Esophagus muscularis mucosa (tissue), 4 donors: ENCODE measurements at regions not wholly inside any gene's neighbourhood (a gene's known extent, or its start where the extent isn't known, plus 50 kb on each side); places are given as distances from the start of the nearest gene placed in this dataset.
"Not testable (repeated sequence)": the region's sequence is repeated elsewhere in the genome, so short reads cannot be mapped to it uniquely, and the experiment has no call there.

Source experiments
- DNase-seq: peaks from one replicate; pipeline ENCODE4 v3.0.0-alpha.2; 2017; ENCODE audit errors: extremely low spot score
- H3K27ac ChIP-seq, 4 donors: fragments of 200-600 bp; sonication (generic); replicated peaks in 1 of 4; 1 replicate in 3 of 4; 2 replicates in 1 of 4; pipeline ENCODE4 v1.5.1; 2016 to 2019; ENCODE audit warnings: mild to moderate bottlenecking in 1 of 4
- H3K27me3 ChIP-seq, 4 donors: fragments of 200-600 bp; sonication (generic); one replicate each; pipeline versions ENCODE4 v1.5.1 to v1.6.0; 2016 to 2019
- H3K36me3 ChIP-seq, 4 donors: fragments of 200-600 bp; sonication (generic); one replicate each; pipeline ENCODE4 v1.5.1; 2016 to 2019
- H3K4me1 ChIP-seq, 4 donors: fragments of 200-600 bp; sonication (generic); one replicate each; pipeline ENCODE4 v1.5.1; 2016 to 2019
- H3K4me3 ChIP-seq, 4 donors: fragments of 200-600 bp; sonication (generic); 1 replicate in 2 of 4; 2 replicates in 2 of 4; pipeline ENCODE4 v1.5.1; 2016 to 2019; ENCODE audit warnings: mild to moderate bottlenecking in 4 of 4, moderate library complexity in 1 of 4
- H3K9me3 ChIP-seq, 4 donors: fragments of 200-600 bp; sonication (generic); 1 replicate in 3 of 4; 2 replicates in 1 of 4; pipeline ENCODE4 v1.5.1; 2016 to 2019
- EP300 ChIP-seq: sonication (generic); formaldehyde crosslinking; IDR thresholded peaks from one replicate; pipeline ENCODE4 v1.6.1; 2017; ENCODE audit warnings: antibody characterized with exemption
- POLR2A ChIP-seq: fragments of 450-650 bp; IDR thresholded peaks from one replicate; pipeline ENCODE4 v1.6.1; 2017; ENCODE audit warnings: antibody characterized with exemption, moderate library complexity, mild to moderate bottlenecking, low read depth
- POLR2AphosphoS5 ChIP-seq, 2 donors: sonication (generic); formaldehyde crosslinking; IDR thresholded peaks; one replicate each; pipeline ENCODE4 v1.6.1; 2017; ENCODE audit warnings: antibody characterized with exemption in 2 of 2
- WGBS: methylation state at CpG from one replicate; pipeline ENCODE4 v1.1.5; 2018; 5-methylcytosine and 5-hydroxymethylcytosine counted together
- intact Hi-C: fragments of 100-400 bp; cut with DNase I; formaldehyde crosslinking; loops from one replicate; pipeline ENCODE4 v1.15.1; 2023
- TF ChIP-seq, protein P1 (sequence below), 3 experiments: fragments of 200-600 bp in 2 of 3; fragments of 450-650 bp in 1 of 3; sonication (generic) in 2 of 3; IDR thresholded peaks; one replicate each; pipeline ENCODE4 v1.5.1; 2017 to 2019; ENCODE audit warnings: antibody characterized with exemption in 3 of 3, mild to moderate bottlenecking in 2 of 3, moderate library complexity in 1 of 3

DNA sequence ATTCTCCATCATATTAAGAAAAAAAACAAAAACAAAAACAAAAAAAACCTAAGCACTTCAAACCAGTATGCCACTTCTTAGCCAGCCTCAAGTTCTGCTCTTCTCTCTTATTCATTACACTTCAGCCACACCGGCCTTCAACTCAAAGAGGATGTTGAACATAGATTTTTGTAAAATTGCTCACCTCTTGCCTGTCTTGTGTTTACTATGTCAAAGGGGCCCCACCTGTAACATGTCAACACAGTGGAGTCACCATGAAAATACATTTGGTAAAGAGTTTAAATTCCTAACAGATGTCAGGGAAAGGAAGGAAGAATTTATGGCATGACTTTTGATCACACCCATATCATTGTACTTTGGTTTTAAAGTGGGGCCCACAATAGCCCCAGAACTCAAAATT is 121.1 kb upstream of the GHR start:
- TF ChIP-seq, protein P1, sequence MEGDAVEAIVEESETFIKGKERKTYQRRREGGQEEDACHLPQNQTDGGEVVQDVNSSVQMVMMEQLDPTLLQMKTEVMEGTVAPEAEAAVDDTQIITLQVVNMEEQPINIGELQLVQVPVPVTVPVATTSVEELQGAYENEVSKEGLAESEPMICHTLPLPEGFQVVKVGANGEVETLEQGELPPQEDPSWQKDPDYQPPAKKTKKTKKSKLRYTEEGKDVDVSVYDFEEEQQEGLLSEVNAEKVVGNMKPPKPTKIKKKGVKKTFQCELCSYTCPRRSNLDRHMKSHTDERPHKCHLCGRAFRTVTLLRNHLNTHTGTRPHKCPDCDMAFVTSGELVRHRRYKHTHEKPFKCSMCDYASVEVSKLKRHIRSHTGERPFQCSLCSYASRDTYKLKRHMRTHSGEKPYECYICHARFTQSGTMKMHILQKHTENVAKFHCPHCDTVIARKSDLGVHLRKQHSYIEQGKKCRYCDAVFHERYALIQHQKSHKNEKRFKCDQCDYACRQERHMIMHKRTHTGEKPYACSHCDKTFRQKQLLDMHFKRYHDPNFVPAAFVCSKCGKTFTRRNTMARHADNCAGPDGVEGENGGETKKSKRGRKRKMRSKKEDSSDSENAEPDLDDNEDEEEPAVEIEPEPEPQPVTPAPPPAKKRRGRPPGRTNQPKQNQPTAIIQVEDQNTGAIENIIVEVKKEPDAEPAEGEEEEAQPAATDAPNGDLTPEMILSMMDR (IDR thresholded peaks at IDR 0.05), result no peak
- no peak for TF ChIP-seq EP300
- TF ChIP-seq POLR2A, result no peak
- TF ChIP-seq POLR2AphosphoS5 (IDR thresholded peaks at IDR 0.05), result no peak
- no peaks in the 10 kb centered on the region for H3K27me3 ChIP-seq
- 84% methylated on average over 1 of the region's 1 CpG for WGBS
- no peak overlapping the region for H3K4me3 ChIP-seq
- intact Hi-C loops, result no loop called here
- no peak overlapping the region for H3K27ac ChIP-seq
- DNase-seq, result no peak
- H3K9me3 ChIP-seq, result no peaks in the 10 kb centered on the region
- H3K36me3 ChIP-seq, result no peaks in the 10 kb centered on the region
- no peaks in the 10 kb centered on the region for H3K4me1 ChIP-seq

DNA sequence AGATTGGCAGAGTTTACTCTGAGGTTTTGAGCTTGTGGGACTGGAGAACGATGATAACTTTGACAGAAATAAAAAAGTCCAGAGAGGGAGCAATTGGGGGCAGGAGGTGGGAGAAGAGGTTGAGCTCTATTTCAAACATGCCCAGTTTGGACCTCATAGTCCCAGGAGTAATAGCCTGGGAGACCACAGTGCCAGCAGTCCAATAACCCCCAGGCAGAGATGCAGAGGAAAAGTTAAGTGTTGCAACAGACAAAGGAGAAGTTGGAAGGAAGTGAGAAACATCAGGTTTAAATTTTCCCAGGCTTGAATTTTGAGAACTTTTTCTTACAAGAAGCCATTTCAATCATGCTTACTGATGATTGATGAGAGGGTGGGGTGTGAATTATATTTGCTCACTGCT is 117.0 kb upstream of the GHR start:
- no peak for DNase-seq
- H3K9me3 ChIP-seq, result no peaks in the 10 kb centered on the region
- 58% methylated on average over 1 of the region's 1 CpG for WGBS
- H3K27me3 ChIP-seq, result no peaks in the 10 kb centered on the region
- H3K4me1 ChIP-seq, result no peaks in the 10 kb centered on the region
- H3K36me3 ChIP-seq, result no peaks in the 10 kb centered on the region
- intact Hi-C loops, result no loop called here
- TF ChIP-seq POLR2AphosphoS5 (IDR thresholded peaks at IDR 0.05), result no peak
- TF ChIP-seq, protein P1 (IDR thresholded peaks at IDR 0.05), result no peak
- H3K27ac ChIP-seq, result no peak overlapping the region
- H3K4me3 ChIP-seq, result no peak overlapping the region

DNA sequence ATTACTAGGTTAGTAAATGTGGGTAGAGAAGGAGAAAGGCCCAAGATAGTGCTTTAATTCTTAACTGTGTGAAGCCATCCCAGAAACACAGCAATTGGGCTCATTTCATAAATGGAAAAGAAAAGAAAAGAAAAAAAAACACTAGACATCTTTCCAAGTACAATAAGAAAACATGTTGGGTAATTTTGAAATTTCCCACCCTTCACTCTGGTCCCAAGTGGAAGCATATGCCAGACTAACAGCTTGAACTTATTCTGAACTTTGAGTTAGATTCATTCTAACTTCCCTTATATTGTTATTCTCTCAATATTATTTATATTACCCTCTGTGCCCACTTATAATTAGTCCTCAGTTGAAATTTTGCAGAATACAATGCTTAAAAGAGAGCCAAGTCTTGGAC is 113.4 kb upstream of the GHR start:
- TF ChIP-seq POLR2AphosphoS5 (IDR thresholded peaks at IDR 0.05) (no peak), EP300 (no peak), POLR2A (no peak)
- TF ChIP-seq, protein P1 (IDR thresholded peaks at IDR 0.05), result no peak
- Histone ChIP-seq H3K27me3 (no peaks in the 10 kb centered on the region), H3K27ac (no peak overlapping the region), H3K9me3 (no peaks in the 10 kb centered on the region), H3K36me3 (no peaks in the 10 kb centered on the region), H3K4me1 (no peaks in the 10 kb centered on the region), H3K4me3 (no peak overlapping the region)
- intact Hi-C loops, result no loop called here
- DNase-seq, result no peak

DNA sequence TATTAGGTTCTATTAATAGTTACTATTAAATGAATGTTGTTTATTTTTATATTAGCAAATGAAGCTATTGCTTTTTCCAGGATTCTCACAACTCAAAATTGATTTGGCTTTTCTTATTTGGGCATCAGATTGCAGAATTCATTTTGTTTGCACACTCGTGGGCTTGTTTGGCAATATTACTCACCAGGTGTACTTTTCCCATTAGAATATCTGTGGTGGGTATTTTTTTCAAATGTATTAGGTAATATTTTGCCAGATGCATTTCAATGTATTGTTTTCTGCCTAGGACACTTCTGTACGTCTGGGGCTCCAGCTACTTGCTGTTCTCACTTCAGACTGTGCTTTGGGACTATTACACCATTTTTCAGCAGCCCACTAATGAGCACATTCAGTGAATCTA is 108.0 kb upstream of the GHR start:
- H3K36me3 ChIP-seq, result no peaks in the 10 kb centered on the region
- no peak overlapping the region for H3K27ac ChIP-seq
- WGBS, result 58% methylated on average over 2 of the region's 2 CpGs
- peaks cover 0 to 17% (median 14%) of the 10 kb centered on the region in 4 donors for H3K9me3 ChIP-seq
- H3K4me3 ChIP-seq, result no peak overlapping the region
- intact Hi-C loops, result no loop called here
- no peak for DNase-seq
- TF ChIP-seq, protein P1 (IDR thresholded peaks at IDR 0.05), result no peak
- no peak for TF ChIP-seq POLR2AphosphoS5 (IDR thresholded peaks at IDR 0.05)
- TF ChIP-seq EP300, result no peak
- no peak for TF ChIP-seq POLR2A
- no peaks in the 10 kb centered on the region for H3K4me1 ChIP-seq
- no peaks in the 10 kb centered on the region for H3K27me3 ChIP-seq

DNA sequence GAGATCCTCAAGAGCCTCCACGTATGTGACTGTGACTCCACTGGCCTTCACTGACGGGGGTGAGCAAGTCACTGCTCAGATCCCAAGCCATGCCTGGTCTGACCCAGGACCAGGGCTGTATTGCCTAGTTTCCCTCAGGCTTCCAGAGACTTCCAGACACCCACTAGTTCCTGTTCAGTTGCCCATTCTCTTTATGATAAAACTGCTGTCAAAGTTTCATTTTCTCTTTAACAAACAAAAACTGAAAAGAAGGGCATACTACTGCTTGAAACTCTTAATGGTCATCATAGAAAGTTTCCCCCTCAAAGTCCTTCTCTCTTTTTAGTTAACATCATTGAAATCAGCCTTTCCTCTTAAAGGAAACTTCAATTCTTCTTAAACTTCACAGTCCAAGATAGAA is 105.7 kb upstream of the GHR start:
- TF ChIP-seq, protein P1 (IDR thresholded peaks at IDR 0.05), result no peak
- no peak for TF ChIP-seq POLR2A
- no peak for TF ChIP-seq EP300
- TF ChIP-seq POLR2AphosphoS5 (IDR thresholded peaks at IDR 0.05), result no peak
- 70% methylated on average over 2 of the region's 2 CpGs for WGBS
- Histone ChIP-seq H3K36me3 (no peaks in the 10 kb centered on the region), H3K4me3 (no peak overlapping the region), H3K9me3 (peaks cover 0 to 19% (median 16%) of the 10 kb centered on the region in 4 donors), H3K4me1 (no peaks in the 10 kb centered on the region), H3K27me3 (no peaks in the 10 kb centered on the region), H3K27ac (no peak overlapping the region)
- intact Hi-C loops, result no loop called here
- DNase-seq, result no peak

DNA sequence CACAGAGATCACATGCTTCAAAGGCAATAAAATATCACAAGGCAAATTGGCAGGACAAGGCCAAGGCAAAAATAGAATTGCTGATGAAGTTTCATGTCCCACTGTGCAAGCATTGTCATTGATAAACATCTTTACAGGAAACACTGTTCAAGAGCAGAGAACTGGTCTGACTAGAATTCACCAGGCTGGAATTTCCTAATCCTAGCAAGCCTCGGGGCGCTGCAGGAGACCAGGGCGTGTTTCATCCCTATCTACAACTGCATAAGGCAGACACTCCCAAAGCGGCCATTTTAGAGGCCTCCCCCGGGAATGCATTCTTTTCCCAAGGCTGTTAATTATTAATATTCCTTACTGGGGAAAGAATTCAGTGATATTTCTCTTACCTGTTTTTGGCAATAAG is 103.7 kb upstream of the GHR start:
- H3K27ac ChIP-seq, intact Hi-C loops, H3K4me1 ChIP-seq, H3K4me3 ChIP-seq, DNase-seq, H3K36me3 ChIP-seq, H3K27me3 ChIP-seq: not testable (repeated sequence)
- H3K9me3 ChIP-seq, result peaks cover 0 to 19% (median 16%) of the 10 kb centered on the region in 4 donors
- WGBS, result 92% methylated on average over 5 of the region's 5 CpGs
